H1 (cell line): ENCODE measurements at regions not wholly inside any gene's neighbourhood (a gene's known extent, or its start where the extent isn't known, plus 50 kb on each side); places are given as distances from the start of the nearest gene placed in this dataset.

ENCODE experiments used
- CTCF ChIA-PET: fragments of 300-600 bp; sonication (Branson Sonifier 250); formaldehyde crosslinking; loops from one replicate; lab custom pipeline; 2021; ENCODE audit not compliant: partially characterized antibody; lab: Charles Lee
- POLR2A ChIA-PET: fragments of 300-600 bp; sonication (Branson Sonifier 250); formaldehyde crosslinking; loops from one replicate; lab custom pipeline; 2021; ENCODE audit warnings: inconsistent platforms; ENCODE audit not compliant: partially characterized antibody; lab: Charles Lee
- DNase-seq, 2 experiments: peaks; one replicate each; pipeline versions ENCODE4 v3.0.0 to v3.0.0-alpha.2; 2010 to 2022; ENCODE audit warnings: low spot score in 2 of 2, low read depth in 1 of 2, mixed read lengths in 1 of 2
- FAIRE-seq: peaks from 2 replicates; lab custom pipeline; 2011; peaks lifted over from hg19 to GRCh38; lab: Jason Lieb, UNC
- H2AFZ ChIP-seq: 2 replicates; pipeline ENCODE4 v1.8.1; 2012; ENCODE audit warnings: low read length, inconsistent platforms
- H2AK5ac ChIP-seq: 2 replicates; pipeline ENCODE4 v1.6.1; 2013; ENCODE audit warnings: low read depth, low read length
- H2BK120ac ChIP-seq: replicated peaks from 2 replicates; pipeline ENCODE3; 2013; ENCODE audit warnings: low read depth, low read length, inconsistent platforms
- H2BK12ac ChIP-seq: 2 replicates; pipeline ENCODE4 v1.6.1; 2013; ENCODE audit warnings: low read depth, low read length
- H2BK15ac ChIP-seq: 2 replicates; pipeline ENCODE4 v1.6.1; 2013; ENCODE audit warnings: low read length
- H2BK20ac ChIP-seq: 2 replicates; pipeline ENCODE4 v1.6.1; 2013; ENCODE audit warnings: low read length
- H2BK5ac ChIP-seq: 2 replicates; pipeline ENCODE4 v1.6.1; 2013; ENCODE audit warnings: low read depth, low read length
- H3K14ac ChIP-seq: 2 replicates; pipeline ENCODE4 v1.6.1; 2013; ENCODE audit warnings: inconsistent platforms; ENCODE audit not compliant: insufficient read length
- H3K18ac ChIP-seq: 2 replicates; pipeline ENCODE4 v1.6.1; 2013; ENCODE audit warnings: low read length; ENCODE audit errors: extremely low read depth
- H3K23ac ChIP-seq: 2 replicates; pipeline ENCODE4 v1.6.1; 2013; ENCODE audit warnings: inconsistent platforms; ENCODE audit not compliant: insufficient read length
- H3K23me2 ChIP-seq: 2 replicates; pipeline ENCODE4 v1.6.1; 2013; ENCODE audit warnings: low read depth, low read length
- H3K27ac ChIP-seq: 2 replicates; pipeline ENCODE4 v1.6.1; 2011; ENCODE audit warnings: low read depth, low read length, inconsistent platforms
- H3K27me3 ChIP-seq, 4 experiments: replicated peaks in 1 of 4; 1 replicate in 1 of 4; 2 replicates in 3 of 4; pipeline versions ENCODE4 v1.6.1 to v1.8.1; 2011 to 2013; ENCODE audit warnings: low read length in 3 of 4, mild to moderate bottlenecking in 3 of 4, inconsistent platforms in 2 of 4, mixed read lengths in 2 of 4, moderate library complexity in 1 of 4; ENCODE audit not compliant: control insufficient read depth in 3 of 4, insufficient read depth in 3 of 4; ENCODE audit errors: extremely low read depth in 1 of 4
- H3K36me3 ChIP-seq, 4 experiments: 2 replicates each; pipeline versions ENCODE4 v1.6.1 to v1.8.1; 2011 to 2013; ENCODE audit warnings: mild to moderate bottlenecking in 4 of 4, low read length in 3 of 4, moderate library complexity in 2 of 4, control low read depth in 1 of 4, inconsistent platforms in 1 of 4; ENCODE audit not compliant: insufficient read depth in 4 of 4, control insufficient read depth in 2 of 4
- H3K4ac ChIP-seq: replicated peaks from 2 replicates; pipeline ENCODE3; 2013; ENCODE audit warnings: low read length, low read depth, mixed read lengths, inconsistent platforms; ENCODE audit not compliant: insufficient read length
- H3K4me1 ChIP-seq, 4 experiments: replicated peaks in 1 of 4; 1 replicate in 1 of 4; 2 replicates in 3 of 4; pipeline versions ENCODE4 v1.6.1 to v1.8.1; 2011 to 2013; ENCODE audit warnings: low read length in 3 of 4, inconsistent platforms in 2 of 4, mixed read lengths in 1 of 4; ENCODE audit not compliant: insufficient read depth in 4 of 4, control insufficient read depth in 3 of 4
- H3K4me2 ChIP-seq, 2 experiments: 2 replicates each; pipeline versions ENCODE4 v1.6.1 to v1.8.1; 2011 to 2013; ENCODE audit warnings: low read depth in 2 of 2, low read length in 2 of 2, control low read depth in 1 of 2, inconsistent platforms in 1 of 2, mild to moderate bottlenecking in 1 of 2; ENCODE audit not compliant: insufficient read depth in 1 of 2
- H3K4me3 ChIP-seq, 4 experiments: fragments of 200-600, 300-600 bp in 1 of 4; sonication (generic), shearing (Covaris generic), sonication (Bioruptor Twin) in 1 of 4; 2 replicates each; pipeline versions ENCODE4 v1.5.1 to v1.8.1; 2011 to 2016; ENCODE audit warnings: low read length in 4 of 4, low read depth in 3 of 4, control low read depth in 2 of 4, inconsistent platforms in 2 of 4, mild to moderate bottlenecking in 2 of 4, mixed read lengths in 1 of 4, moderate library complexity in 1 of 4; ENCODE audit not compliant: insufficient read depth in 2 of 4; ENCODE audit errors: extremely low read depth in 1 of 4
- H3K56ac ChIP-seq: replicated peaks from 2 replicates; pipeline ENCODE3; 2013; ENCODE audit warnings: low read depth, mild to moderate bottlenecking, mixed read lengths, low read length, inconsistent platforms; ENCODE audit not compliant: insufficient read length
- H3K79me1 ChIP-seq: 2 replicates; pipeline ENCODE4 v1.6.1; 2013; ENCODE audit warnings: low read depth, low read length, control low read depth
- H3K79me2 ChIP-seq, 2 experiments: 2 replicates each; pipeline versions ENCODE4 v1.6.1 to v1.8.1; 2012 to 2013; ENCODE audit warnings: low read length in 2 of 2, mild to moderate bottlenecking in 2 of 2, inconsistent platforms in 1 of 2; ENCODE audit not compliant: insufficient read depth in 2 of 2, control insufficient read depth in 1 of 2
- H3K9ac ChIP-seq, 4 experiments: replicated peaks in 1 of 4; 1 replicate in 1 of 4; 2 replicates in 3 of 4; pipeline versions ENCODE4 v1.6.1 to v1.8.1; 2011 to 2013; ENCODE audit warnings: low read depth in 3 of 4, low read length in 3 of 4, control low read depth in 2 of 4, mild to moderate bottlenecking in 2 of 4, moderate library complexity in 2 of 4, inconsistent platforms in 1 of 4; ENCODE audit errors: extremely low read depth in 1 of 4
- H3K9me3 ChIP-seq, 2 experiments: 2 replicates each; pipeline versions ENCODE4 v1.6.1 to v1.8.1; 2012 to 2013; ENCODE audit warnings: mild to moderate bottlenecking in 2 of 2, moderate library complexity in 2 of 2, control low read depth in 1 of 2, inconsistent platforms in 1 of 2, low read depth in 1 of 2, low read length in 1 of 2, mixed read lengths in 1 of 2; ENCODE audit not compliant: insufficient read depth in 2 of 2
- H4K20me1 ChIP-seq, 2 experiments: replicated peaks in 1 of 2; 2 replicates each; pipeline versions ENCODE3 to v1.8.1; 2011 to 2013; ENCODE audit warnings: inconsistent platforms in 2 of 2, low read length in 2 of 2, mild to moderate bottlenecking in 1 of 2; ENCODE audit not compliant: insufficient read depth in 2 of 2, control insufficient read depth in 1 of 2
- H4K5ac ChIP-seq: 2 replicates; pipeline ENCODE4 v1.6.1; 2013; ENCODE audit warnings: low read length, low read depth, mixed read lengths, inconsistent platforms; ENCODE audit not compliant: insufficient read length
- H4K8ac ChIP-seq: 2 replicates; pipeline ENCODE4 v1.8.0; 2013; ENCODE audit warnings: mild to moderate bottlenecking, moderate library complexity, low read length, inconsistent platforms; ENCODE audit not compliant: insufficient read depth; ENCODE audit errors: extremely low read depth
- H4K91ac ChIP-seq: replicated peaks from 2 replicates; pipeline ENCODE3; 2013; ENCODE audit warnings: low read length, mixed read lengths, inconsistent platforms; ENCODE audit not compliant: insufficient read length
- HDAC2 ChIP-seq, 2 experiments: fragments of 300-600 bp in 1 of 2; sonication (generic) in 1 of 2; IDR thresholded peaks; 2 replicates each; pipeline ENCODE4 v1.6.1; 2011 to 2012; ENCODE audit warnings: low read depth in 2 of 2, low read length in 2 of 2, mild to moderate bottlenecking in 2 of 2, moderate library complexity in 2 of 2, borderline replicate concordance in 1 of 2, inconsistent platforms in 1 of 2
- RAD21 ChIP-seq, 2 experiments: IDR thresholded peaks in 1 of 2; conservative IDR thresholded peaks in 1 of 2; 2 replicates each; pipeline ENCODE4 v1.6.1; 2011; ENCODE audit warnings: low read depth in 2 of 2, low read length in 2 of 2, improper control_type of control experiment in 1 of 2, inconsistent platforms in 1 of 2, mild to moderate bottlenecking in 1 of 2, moderate library complexity in 1 of 2
- WGBS, 2 experiments: shearing (Covaris generic) in 1 of 2; methylation state at CpG; one replicate each; pipeline versions ENCODE4 v1.1.6 to v1.1.7; 2013 to 2015; ENCODE audit warnings: low lambda C conversion rate in 2 of 2, mixed read lengths in 2 of 2, inconsistent platforms in 1 of 2, low coverage in 1 of 2, missing lambda C conversion rate in 1 of 2; ENCODE audit not compliant: insufficient replicate concordance in 2 of 2, insufficient coverage in 1 of 2, insufficient read length in 1 of 2; ENCODE audit errors: extremely low coverage in 1 of 2, missing lambda C conversion rate in 1 of 2; 5-methylcytosine and 5-hydroxymethylcytosine counted together
- TF ChIP-seq, protein P1 (sequence below), 3 experiments: IDR thresholded peaks; 1 replicate in 2 of 3; 2 replicates in 1 of 3; pipeline versions ENCODE4 v1.5.1 to v1.6.1; 2011; ENCODE audit warnings: low read length in 3 of 3, mild to moderate bottlenecking in 3 of 3, inconsistent platforms in 2 of 3, low read depth in 1 of 3, moderate library complexity in 1 of 3; ENCODE audit not compliant: insufficient read depth in 1 of 3; ENCODE audit errors: control extremely low read depth in 1 of 3

DNA sequence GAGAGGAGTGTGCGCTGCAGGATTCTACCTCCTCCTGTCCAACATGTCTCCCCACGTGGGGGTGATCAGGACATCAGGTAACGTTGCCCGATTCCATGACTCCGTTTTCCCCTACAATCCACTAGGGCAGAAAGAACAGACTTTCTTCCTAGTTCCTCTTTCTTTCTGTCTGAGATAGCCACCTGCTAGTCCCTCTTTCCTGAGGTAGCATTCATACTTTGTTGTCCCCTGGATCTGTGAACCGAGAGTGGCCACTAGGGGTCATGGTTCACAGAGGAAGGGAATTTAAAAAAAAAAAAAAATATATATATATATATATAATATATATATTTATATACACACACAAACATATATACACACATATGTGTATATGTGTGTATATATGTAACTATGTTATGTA, 210.0 kb upstream of the ZNF521 start:
- Histone ChIP-seq H2BK120ac (no peak overlapping the region), H3K79me1 (no peaks in the 10 kb centered on the region), H3K56ac (no peak overlapping the region), H4K91ac (no peak overlapping the region), H2AK5ac (no peak overlapping the region), H3K27ac (no peak overlapping the region), H3K23me2 (no peaks in the 10 kb centered on the region), H4K20me1 (no peaks in the 10 kb centered on the region), H3K14ac (no peak overlapping the region), H3K4me2 (no peak overlapping the region), H3K4me3 (no peak overlapping the region)
- CTCF ChIA-PET, result interaction anchor here (1.0 kb wide), 2 partner anchors 17 to 56 kb away, joined by 3 to 5 read pairs; no protein-coding TSS in a partner anchor
- no peak for DNase-seq
- peak; percentile 49 to 50 for TF ChIP-seq RAD21 (IDR thresholded peaks at IDR 0.05 in 1 of 2, conservative IDR thresholded peaks at IDR 0.05 in 1 of 2; ENCODE audit: low read depth in 2 of 2, low read length in 2 of 2)
- TF ChIP-seq HDAC2 (IDR thresholded peaks at IDR 0.05; ENCODE audit: borderline replicate concordance in 1 of 2, low read depth in 2 of 2, low read length in 2 of 2), result no peak
- TF ChIP-seq, protein P1, sequence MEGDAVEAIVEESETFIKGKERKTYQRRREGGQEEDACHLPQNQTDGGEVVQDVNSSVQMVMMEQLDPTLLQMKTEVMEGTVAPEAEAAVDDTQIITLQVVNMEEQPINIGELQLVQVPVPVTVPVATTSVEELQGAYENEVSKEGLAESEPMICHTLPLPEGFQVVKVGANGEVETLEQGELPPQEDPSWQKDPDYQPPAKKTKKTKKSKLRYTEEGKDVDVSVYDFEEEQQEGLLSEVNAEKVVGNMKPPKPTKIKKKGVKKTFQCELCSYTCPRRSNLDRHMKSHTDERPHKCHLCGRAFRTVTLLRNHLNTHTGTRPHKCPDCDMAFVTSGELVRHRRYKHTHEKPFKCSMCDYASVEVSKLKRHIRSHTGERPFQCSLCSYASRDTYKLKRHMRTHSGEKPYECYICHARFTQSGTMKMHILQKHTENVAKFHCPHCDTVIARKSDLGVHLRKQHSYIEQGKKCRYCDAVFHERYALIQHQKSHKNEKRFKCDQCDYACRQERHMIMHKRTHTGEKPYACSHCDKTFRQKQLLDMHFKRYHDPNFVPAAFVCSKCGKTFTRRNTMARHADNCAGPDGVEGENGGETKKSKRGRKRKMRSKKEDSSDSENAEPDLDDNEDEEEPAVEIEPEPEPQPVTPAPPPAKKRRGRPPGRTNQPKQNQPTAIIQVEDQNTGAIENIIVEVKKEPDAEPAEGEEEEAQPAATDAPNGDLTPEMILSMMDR (IDR thresholded peaks at IDR 0.05; ENCODE audit: control extremely low read depth in 1 of 3, insufficient read depth in 1 of 3, low read depth in 1 of 3, low read length in 3 of 3), result peak; percentile 5 to 38 (median 32)
- TF ChIP-seq, all 59 proteins: peak for 2
- peak overlapping the region; percentile 92 for H2AFZ ChIP-seq
- H3K23ac ChIP-seq, result no peak overlapping the region
- H3K27me3 ChIP-seq, result no peaks in the 10 kb centered on the region
- H2BK5ac ChIP-seq, result no peak overlapping the region
- H3K9ac ChIP-seq, result no peak overlapping the region
- H3K4me1 ChIP-seq, result no peaks in the 10 kb centered on the region
- H2BK12ac ChIP-seq, result no peak overlapping the region
- no peak overlapping the region for H3K4ac ChIP-seq
- H2BK15ac ChIP-seq, result no peak overlapping the region
- FAIRE-seq, result no peak
- no peak overlapping the region for H3K18ac ChIP-seq
- POLR2A ChIA-PET, result no interaction called here
- WGBS, 2 experiments, result 52% methylated on average over 6 of the region's 6 CpGs; no CpG with 5 or more reads in 1 of the 2 experiments
- H3K79me2 ChIP-seq, result no peaks in the 10 kb centered on the region
- H3K9me3 ChIP-seq, result no peaks in the 10 kb centered on the region
- no peak overlapping the region for H4K5ac ChIP-seq
- no peak overlapping the region for H4K8ac ChIP-seq
- no peak overlapping the region for H2BK20ac ChIP-seq
- H3K36me3 ChIP-seq, result no peaks in the 10 kb centered on the region
